ENCODE measurements at regions not wholly inside any gene's neighbourhood (a gene's known extent, or its start where the extent isn't known, plus 50 kb on each side); places are given as distances from the start of the nearest gene placed in this dataset.

DNA sequence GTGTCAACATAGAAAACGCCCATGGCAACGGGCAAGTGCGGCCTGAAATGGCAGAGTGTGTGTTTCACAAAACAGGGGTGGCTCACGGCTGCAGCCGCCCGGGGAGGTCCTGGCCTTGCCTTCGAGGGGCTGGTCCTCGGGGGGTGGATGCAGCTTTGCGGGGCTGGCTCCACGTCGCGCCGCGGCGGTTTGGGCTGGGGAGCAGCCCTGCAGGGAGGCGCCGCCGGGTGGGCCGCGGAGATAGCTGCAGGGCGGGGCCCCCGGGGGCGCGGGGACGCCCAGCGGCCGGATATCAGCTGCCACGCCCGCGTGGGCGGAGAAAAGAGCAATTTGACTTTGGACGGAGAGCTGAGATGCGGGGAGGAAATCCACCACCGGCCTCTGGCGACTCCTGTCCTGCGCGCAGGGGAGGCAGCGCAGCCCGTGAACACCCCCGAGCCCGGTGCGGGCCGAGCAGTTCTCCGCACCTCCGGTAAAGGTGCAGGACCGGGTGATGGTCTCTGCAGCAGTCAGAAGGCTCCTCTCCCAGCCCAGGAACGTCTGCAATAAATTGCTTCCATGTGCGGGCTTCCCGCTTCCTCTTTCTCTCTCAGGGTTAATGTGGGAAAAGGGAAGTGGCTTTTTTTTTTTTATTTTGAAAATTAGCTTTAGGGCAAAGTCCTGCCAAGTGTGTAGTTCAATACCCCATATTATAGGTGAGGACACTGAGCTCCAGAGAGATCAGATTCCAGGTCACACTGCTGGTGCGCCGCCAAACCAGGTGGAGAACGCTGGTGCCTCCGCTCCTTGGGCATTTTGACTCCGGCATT, 110.5 kb downstream of the ARF6 start:
- TF ChIP-seq EZH2 (IDR thresholded peaks at IDR 0.05; ENCODE audit: insufficient read depth, poor library complexity, severe bottlenecking) (no peak), EZH2phosphoT487 (IDR thresholded peaks at IDR 0.05; ENCODE audit: insufficient read depth, low read depth) (no peak)
